Upper lobe of left lung (tissue), 4 donors: ENCODE measurements at regions not wholly inside any gene's neighbourhood (a gene's known extent, or its start where the extent isn't known, plus 50 kb on each side); places are given as distances from the start of the nearest gene placed in this dataset.

Source experiments
- CTCF ChIP-seq, 6 experiments: fragments of 450-650 bp in 4 of 6; fragments of 200-600 bp in 2 of 6; sonication (generic) in 2 of 6; IDR thresholded peaks; one replicate each; pipeline ENCODE4 v1.5.1; 2016 to 2019; ENCODE audit warnings: antibody characterized with exemption in 6 of 6
- EP300 ChIP-seq, 4 donors: sonication (generic); formaldehyde crosslinking; IDR thresholded peaks; one replicate each; pipeline ENCODE4 v1.5.1; 2017; ENCODE audit warnings: antibody characterized with exemption in 4 of 4, control low read depth in 2 of 4
- POLR2A ChIP-seq, 4 donors: fragments of 450-650 bp; IDR thresholded peaks; one replicate each; pipeline ENCODE4 v1.5.1; 2016 to 2017; ENCODE audit warnings: antibody characterized with exemption in 4 of 4, mild to moderate bottlenecking in 2 of 4
- POLR2AphosphoS5 ChIP-seq, 2 donors: sonication (generic); formaldehyde crosslinking; IDR thresholded peaks; one replicate each; pipeline ENCODE4 v1.5.1; 2017; ENCODE audit warnings: antibody characterized with exemption in 2 of 2

GRCh38 chr5:94025788-94026473, 284.5 kb upstream of the POU5F2 start:
- TF ChIP-seq CTCF (IDR thresholded peaks at IDR 0.05) (no peak), POLR2A (IDR thresholded peaks at IDR 0.05) (no peak), EP300 (IDR thresholded peaks at IDR 0.05) (no peak), POLR2AphosphoS5 (IDR thresholded peaks at IDR 0.05) (no peak)
